Ovary (tissue), 7 donors: ENCODE measurements at regions not wholly inside any gene's neighbourhood (a gene's known extent, or its start where the extent isn't known, plus 50 kb on each side); places are given as distances from the start of the nearest gene placed in this dataset.

Experiments used
- DNase-seq, 5 donors: peaks; one replicate each; pipeline ENCODE4 v3.0.0-alpha.2; 2019 to 2020
- H3K27ac ChIP-seq, 2 donors: fragments of 200-600 bp; one replicate each; pipeline versions ENCODE4 v1.5.1 to v1.8.0; 2019 to 2022
- H3K27me3 ChIP-seq: fragments of 200-600 bp; one replicate; pipeline ENCODE4 v1.8.0; 2022
- H3K36me3 ChIP-seq: fragments of 200-600 bp; sonication (generic); one replicate; pipeline ENCODE4 v1.5.1; 2019
- H3K4me1 ChIP-seq: one replicate; pipeline ENCODE4 v1.8.1; 2013; ENCODE audit warnings: mild to moderate bottlenecking, moderate library complexity; ENCODE audit not compliant: insufficient read depth
- H3K4me3 ChIP-seq: fragments of 200-600 bp; sonication (generic); one replicate; pipeline ENCODE4 v1.5.1; 2017
- H3K9me3 ChIP-seq, 2 donors: fragments of 200-600 bp in 1 of 2; sonication (generic) in 1 of 2; one replicate each; pipeline versions ENCODE4 v1.5.1 to v1.8.1; 2013 to 2019; ENCODE audit warnings: mild to moderate bottlenecking in 1 of 2, moderate library complexity in 1 of 2
- CTCF ChIP-seq, 3 donors: fragments of 450-650 bp in 2 of 3; fragments of 200-600 bp in 1 of 3; IDR thresholded peaks; one replicate each; pipeline versions ENCODE4 v1.5.1 to v1.8.0; 2016 to 2022; ENCODE audit warnings: antibody characterized with exemption in 3 of 3, mild to moderate bottlenecking in 1 of 3
- EP300 ChIP-seq: sonication (generic); formaldehyde crosslinking; IDR thresholded peaks from one replicate; pipeline ENCODE4 v1.6.1; 2017; ENCODE audit warnings: antibody characterized with exemption
- POLR2A ChIP-seq: fragments of 450-650 bp; IDR thresholded peaks from one replicate; pipeline ENCODE4 v1.6.1; 2017; ENCODE audit warnings: antibody characterized with exemption, mild to moderate bottlenecking, moderate library complexity
- WGBS, 3 donors: extraction: QIAGEN DNeasy Blood & Tissue Kit in 1 of 3; methylation state at CpG; one replicate each; pipeline versions ENCODE4 v1.1.5 to v1.1.7; 2013 to 2017; 5-methylcytosine and 5-hydroxymethylcytosine counted together
- intact Hi-C, 4 donors: fragments of 100-400 bp; cut with DNase I; formaldehyde crosslinking; loops; one replicate each; pipeline versions ENCODE4 v1.11.0 to v1.15.1; 2022 to 2023
- donor health status: DM: no; HTN: no; CAD: no; lungs with moderate emphysema.
- donor health status: DM: no; HTN: no; CAD: no.
- donor health status: Bipolar disorder and iron deficiency.
- donor health status: DM: no; HTN: no; CAD: no.
- donor health status: DM: yes; HTN: yes; CAD: no.

- no peak for TF ChIP-seq CTCF (IDR thresholded peaks at IDR 0.05)
- TF ChIP-seq POLR2A, result no peak
- no peak for TF ChIP-seq EP300
- WGBS, 3 donors, result 73 to 84% (median 83%) methylated on average over 2 of the region's 2 CpGs
- no peak for DNase-seq
- H3K36me3 ChIP-seq, result no peaks in the 10 kb centered on the region
- H3K4me3 ChIP-seq, result no peak overlapping the region
- intact Hi-C loops, result no loop called here
- H3K9me3 ChIP-seq, result no peaks in the 10 kb centered on the region
- no peak overlapping the region for H3K27ac ChIP-seq
- H3K4me1 ChIP-seq, result peaks cover 1% of the 10 kb centered on the region
- H3K27me3 ChIP-seq, result no peaks in the 10 kb centered on the region
Observed at GRCh38 chr10:121296881-121297585, 301.2 kb downstream of the FGFR2 start.

GRCh38 chr10:121300723-121301122 is 297.5 kb downstream of the FGFR2 start:
- H3K4me1 ChIP-seq, result no peaks in the 10 kb centered on the region
- WGBS, 3 donors, result 60 to 76% (median 61%) methylated on average over 6 of the region's 6 CpGs
- no peaks in the 10 kb centered on the region for H3K9me3 ChIP-seq

GRCh38 chr10:121302541-121303180 is 295.6 kb downstream of the FGFR2 start:
- WGBS, 3 donors, result 76 to 82% (median 78%) methylated on average over 7 of the region's 7 CpGs
- no peak overlapping the region for H3K27ac ChIP-seq
- H3K27me3 ChIP-seq, result no peaks in the 10 kb centered on the region
- TF ChIP-seq EP300 (no peak), POLR2A (no peak), CTCF (IDR thresholded peaks at IDR 0.05) (no peak)
- no peak for DNase-seq
- no peaks in the 10 kb centered on the region for H3K9me3 ChIP-seq
- H3K4me3 ChIP-seq, result no peak overlapping the region
- H3K36me3 ChIP-seq, result no peaks in the 10 kb centered on the region
- intact Hi-C loops, result loop anchor here in 1 of 4 donors (10.0 kb wide), 1 partner anchor 292 kb away; the partner anchor contains the start of gene FGFR2
- no peaks in the 10 kb centered on the region for H3K4me1 ChIP-seq

More at GRCh38 chr10:121300723-121301122, 297.5 kb downstream of the FGFR2 start:
- no peaks in the 10 kb centered on the region for H3K27me3 ChIP-seq
- DNase-seq, result no peak
- TF ChIP-seq POLR2A, result no peak
- no peak for TF ChIP-seq EP300
- no peak for TF ChIP-seq CTCF (IDR thresholded peaks at IDR 0.05)
- no peaks in the 10 kb centered on the region for H3K36me3 ChIP-seq
- intact Hi-C loops, result loop anchor here in 1 of 4 donors (10.0 kb wide), 1 partner anchor 294 kb away; the partner anchor contains the start of gene FGFR2
- no peak overlapping the region for H3K27ac ChIP-seq
- H3K4me3 ChIP-seq, result no peak overlapping the region

- DNase-seq, result no peak
- no peak for TF ChIP-seq CTCF (IDR thresholded peaks at IDR 0.05)
- TF ChIP-seq POLR2A, result no peak
- no peak for TF ChIP-seq EP300
- H3K27me3 ChIP-seq, result no peaks in the 10 kb centered on the region
- no peaks in the 10 kb centered on the region for H3K9me3 ChIP-seq
- intact Hi-C loops, result loop anchor here in 1 of 4 donors (10.0 kb wide), 1 partner anchor 291 kb away; the partner anchor contains the start of gene FGFR2
- H3K4me3 ChIP-seq, result no peak overlapping the region
- H3K36me3 ChIP-seq, result no peaks in the 10 kb centered on the region
- WGBS, 3 donors, result 66 to 72% (median 70%) methylated on average over 10 of the region's 10 CpGs
- H3K27ac ChIP-seq, result no peak overlapping the region
- H3K4me1 ChIP-seq, result no peaks in the 10 kb centered on the region
Observed at GRCh38 chr10:121303287-121303890, 294.9 kb downstream of the FGFR2 start.
